Keratinocyte (primary cell): ENCODE measurements at regions not wholly inside any gene's neighbourhood (a gene's known extent, or its start where the extent isn't known, plus 50 kb on each side); places are given as distances from the start of the nearest gene placed in this dataset.

Experiments used
- DNase-seq: peaks from one replicate; pipeline ENCODE4 v3.0.0-alpha.2; 2011; ENCODE audit warnings: low read depth, missing footprints, low spot score
- FAIRE-seq: peaks from 2 replicates; lab custom pipeline; 2011; peaks lifted over from hg19 to GRCh38; lab: Jason Lieb, UNC
- H2AFZ ChIP-seq: 2 replicates; pipeline ENCODE4 v1.6.0; 2012; ENCODE audit warnings: low read length, control low read depth, inconsistent platforms; ENCODE audit not compliant: control insufficient read depth
- H3K27ac ChIP-seq: 2 replicates; pipeline ENCODE4 v1.5.1; 2011; ENCODE audit warnings: low read length; ENCODE audit not compliant: control insufficient read depth, insufficient read depth
- H3K27me3 ChIP-seq: 3 replicates; pipeline ENCODE4 v1.6.0; 2011; ENCODE audit warnings: low read length; ENCODE audit not compliant: control insufficient read depth, insufficient read depth; ENCODE audit errors: extremely low read depth
- H3K36me3 ChIP-seq, 2 experiments: 2 replicates in 1 of 2; 3 replicates in 1 of 2; pipeline ENCODE4 v1.5.1; 2011; ENCODE audit warnings: low read length in 2 of 2, mild to moderate bottlenecking in 1 of 2; ENCODE audit not compliant: control insufficient read depth in 2 of 2, insufficient read depth in 2 of 2; ENCODE audit errors: extremely low read depth in 1 of 2
- H3K4me1 ChIP-seq: 3 replicates; pipeline ENCODE4 v1.5.1; 2011; ENCODE audit warnings: low read length; ENCODE audit not compliant: control insufficient read depth, insufficient read depth; ENCODE audit errors: extremely low read depth
- H3K4me2 ChIP-seq: 3 replicates; pipeline ENCODE4 v1.6.0; 2011; ENCODE audit warnings: low read depth, low read length; ENCODE audit not compliant: control insufficient read depth, insufficient read depth; ENCODE audit errors: extremely low read depth
- H3K4me3 ChIP-seq, 3 experiments: fragments of 200-600 bp in 1 of 3; sonication (generic) in 1 of 3; 2 replicates in 2 of 3; 3 replicates in 1 of 3; pipeline ENCODE4 v1.5.1; 2011 to 2016; ENCODE audit warnings: low read length in 3 of 3, mild to moderate bottlenecking in 3 of 3, control low read depth in 2 of 3, inconsistent platforms in 1 of 3, low read depth in 1 of 3, mixed read lengths in 1 of 3, mixed run types in 1 of 3, moderate library complexity in 1 of 3; ENCODE audit not compliant: control insufficient read depth in 2 of 3, insufficient read depth in 2 of 3; ENCODE audit errors: extremely low read depth in 1 of 3
- H3K79me2 ChIP-seq: 2 replicates; pipeline ENCODE4 v1.6.0; 2012; ENCODE audit warnings: low read length; ENCODE audit not compliant: control insufficient read depth, insufficient read depth
- H3K9ac ChIP-seq: 3 replicates; pipeline ENCODE4 v1.6.0; 2011; ENCODE audit warnings: low read length; ENCODE audit not compliant: control insufficient read depth, insufficient read depth; ENCODE audit errors: extremely low read depth
- H3K9me1 ChIP-seq: 3 replicates; pipeline ENCODE4 v1.6.0; 2011; ENCODE audit warnings: low read length; ENCODE audit not compliant: control insufficient read depth, insufficient read depth; ENCODE audit errors: extremely low read depth
- H3K9me3 ChIP-seq: 2 replicates; pipeline ENCODE4 v1.5.1; 2012; ENCODE audit warnings: low read depth, low read length; ENCODE audit not compliant: control insufficient read depth
- H4K20me1 ChIP-seq: 3 replicates; pipeline ENCODE4 v1.6.0; 2011; ENCODE audit warnings: low read length; ENCODE audit not compliant: control insufficient read depth, insufficient read depth; ENCODE audit errors: extremely low read depth
- CTCF ChIP-seq, 3 experiments: IDR thresholded peaks in 1 of 3; conservative IDR thresholded peaks in 1 of 3; optimal IDR thresholded peaks in 1 of 3; 2 replicates in 2 of 3; 3 replicates in 1 of 3; pipeline versions ENCODE3 to v1.5.1; 2011; ENCODE audit warnings: low read length in 3 of 3, mild to moderate bottlenecking in 3 of 3, moderate library complexity in 2 of 3, control low read depth in 1 of 3, inconsistent platforms in 1 of 3; ENCODE audit not compliant: insufficient read depth in 2 of 3; ENCODE audit errors: extremely low read depth in 1 of 3
- EZH2 ChIP-seq: IDR thresholded peaks from one replicate; pipeline ENCODE4 v1.6.1; 2012; ENCODE audit warnings: inconsistent platforms, mild to moderate bottlenecking, low read length, moderate library complexity
- dilution Hi-C: fragments of 300-500 bp; cut with MboI; formaldehyde crosslinking; loops from one replicate; pipeline ENCODE4 v1.7.0; 2020; ENCODE audit warnings: low sequenced_read_pairs; ENCODE audit not compliant: extremely low pct_ligation_motif_present

- Histone ChIP-seq H3K9me1 (no peaks in the 10 kb centered on the region), H3K4me1 (no peaks in the 10 kb centered on the region), H3K4me3 (no peak overlapping the region), H3K4me2 (no peak overlapping the region), H3K36me3 (no peaks in the 10 kb centered on the region), H3K27me3 (peaks cover 18% of the 10 kb centered on the region), H4K20me1 (no peaks in the 10 kb centered on the region), H3K27ac (no peak overlapping the region), H2AFZ (no peak overlapping the region), H3K79me2 (no peaks in the 10 kb centered on the region), H3K9ac (no peak overlapping the region), H3K9me3 (no peaks in the 10 kb centered on the region)
- DNase-seq (no peak), FAIRE-seq (no peak)
- dilution Hi-C loops: no loop called here
- TF ChIP-seq CTCF (optimal IDR thresholded peaks at IDR 0.05 in 1 of 3, IDR thresholded peaks at IDR 0.05 in 1 of 3, conservative IDR thresholded peaks at IDR 0.05 in 1 of 3; ENCODE audit: extremely low read depth in 1 of 3, insufficient read depth in 2 of 3, low read length in 3 of 3): no peak
- no peak for TF ChIP-seq EZH2
Observed at GRCh38 chr21:38597421-38597820, 99.1 kb upstream of the ERG start.

- no peaks in the 10 kb centered on the region for H3K36me3 ChIP-seq
- peaks cover 18% of the 10 kb centered on the region for H3K27me3 ChIP-seq
- H4K20me1 ChIP-seq: no peaks in the 10 kb centered on the region
- no peaks in the 10 kb centered on the region for H3K4me1 ChIP-seq
- H3K4me3 ChIP-seq: no peak overlapping the region
- no peak overlapping the region for H3K4me2 ChIP-seq
- dilution Hi-C loops: no loop called here
- DNase-seq (no peak), FAIRE-seq (no peak)
- no peaks in the 10 kb centered on the region for H3K79me2 ChIP-seq
- no peaks in the 10 kb centered on the region for H3K9me3 ChIP-seq
- TF ChIP-seq EZH2: no peak
- no peak for TF ChIP-seq CTCF (optimal IDR thresholded peaks at IDR 0.05 in 1 of 3, IDR thresholded peaks at IDR 0.05 in 1 of 3, conservative IDR thresholded peaks at IDR 0.05 in 1 of 3; ENCODE audit: extremely low read depth in 1 of 3, insufficient read depth in 2 of 3, low read length in 3 of 3)
- H3K9ac ChIP-seq: no peak overlapping the region
- H2AFZ ChIP-seq: no peak overlapping the region
- no peak overlapping the region for H3K27ac ChIP-seq
- no peaks in the 10 kb centered on the region for H3K9me1 ChIP-seq
Observed at GRCh38 chr21:38598413-38598812, 100.1 kb upstream of the ERG start.
